MM.1S (cell line): ENCODE measurements at regions not wholly inside any gene's neighbourhood (a gene's known extent, or its start where the extent isn't known, plus 50 kb on each side); places are given as distances from the start of the nearest gene placed in this dataset.

ENCODE experiments used
- DNase-seq: peaks from one replicate; pipeline ENCODE4 v3.0.0-alpha.2; 2015
- H2AFZ ChIP-seq: fragments of 300-600 bp; sonication (generic); 2 replicates; pipeline ENCODE4 v1.6.0; 2016; ENCODE audit warnings: antibody characterized with exemption, low read length
- H3F3A ChIP-seq: fragments of 300-600 bp; sonication (generic); 2 replicates; pipeline ENCODE4 v1.6.1; 2016; ENCODE audit warnings: mild to moderate bottlenecking, antibody characterized with exemption, low read length, moderate library complexity, mixed read lengths; ENCODE audit not compliant: insufficient read depth
- H3K27ac ChIP-seq: fragments of 300-600 bp; sonication (generic); 2 replicates; pipeline ENCODE4 v1.5.1; 2016; ENCODE audit warnings: mild to moderate bottlenecking, low read length
- H3K27me3 ChIP-seq: fragments of 300-600 bp; sonication (generic); replicated peaks from 2 replicates; pipeline ENCODE4 v1.6.0; 2016; ENCODE audit warnings: low read length; ENCODE audit not compliant: insufficient read depth
- H3K36me3 ChIP-seq: fragments of 300-600 bp; sonication (generic); replicated peaks from 2 replicates; pipeline ENCODE4 v1.6.1; 2016; ENCODE audit warnings: mild to moderate bottlenecking, low read length, mixed read lengths; ENCODE audit not compliant: insufficient read depth
- H3K4me1 ChIP-seq: fragments of 300-600 bp; sonication (generic); 2 replicates; pipeline ENCODE4 v1.6.1; 2016; ENCODE audit warnings: low read length, mixed read lengths
- H3K4me2 ChIP-seq: fragments of 300-600 bp; sonication (generic); 2 replicates; pipeline ENCODE4 v1.6.0; 2016; ENCODE audit warnings: low read depth, low read length
- H3K4me3 ChIP-seq: fragments of 300-600 bp; sonication (generic); 2 replicates; pipeline ENCODE4 v1.5.1; 2016; ENCODE audit warnings: low read length, mixed read lengths
- H3K79me2 ChIP-seq: fragments of 300-600 bp; sonication (generic); 2 replicates; pipeline ENCODE4 v1.6.1; 2016; ENCODE audit warnings: mixed run types, low read length, mixed read lengths
- H3K9ac ChIP-seq: fragments of 300-600 bp; sonication (generic); 2 replicates; pipeline ENCODE4 v1.6.1; 2016; ENCODE audit warnings: low read length, mixed read lengths
- H3K9me2 ChIP-seq: fragments of 300-600 bp; sonication (generic); replicated peaks from 2 replicates; pipeline ENCODE4 v1.6.1; 2016; ENCODE audit warnings: mild to moderate bottlenecking, low read length, mixed read lengths; ENCODE audit not compliant: insufficient read depth
- H3K9me3 ChIP-seq: fragments of 300-600 bp; sonication (generic); replicated peaks from 2 replicates; pipeline ENCODE4 v1.6.1; 2016; ENCODE audit warnings: mild to moderate bottlenecking, low read length, mixed read lengths; ENCODE audit not compliant: insufficient read depth
- H4K20me1 ChIP-seq: fragments of 300-600 bp; sonication (generic); 2 replicates; pipeline ENCODE4 v1.6.1; 2016; ENCODE audit warnings: mild to moderate bottlenecking, low read length, moderate library complexity, mixed read lengths; ENCODE audit not compliant: insufficient read depth
- EZH2 ChIP-seq: fragments of 300-600 bp; sonication (generic); optimal IDR thresholded peaks from 2 replicates; pipeline ENCODE3; 2017; ENCODE audit warnings: low read depth, mild to moderate bottlenecking, antibody characterized with exemption, low read length, mixed read lengths
- EZH2phosphoT487 ChIP-seq: fragments of 300-600 bp; sonication (generic); IDR thresholded peaks from 2 replicates; pipeline ENCODE4 v1.6.1; 2018; ENCODE audit warnings: antibody characterized with exemption, low read length
- TF ChIP-seq, protein P1 (sequence below): fragments of 300-600 bp; sonication (generic); IDR thresholded peaks from 2 replicates; pipeline ENCODE4 v1.5.1; 2016; ENCODE audit warnings: antibody characterized with exemption, low read length, mixed read lengths

GRCh38 chr1:227427411-227427810 lies 109.1 kb upstream of the CDC42BPA start:
- H3K27ac ChIP-seq: no peak overlapping the region
- no peaks in the 10 kb centered on the region for H3K9me2 ChIP-seq
- H3K9ac ChIP-seq: no peak overlapping the region
- H3K4me2 ChIP-seq: no peak overlapping the region
- no peak for DNase-seq
- H2AFZ ChIP-seq: no peak overlapping the region
- TF ChIP-seq EZH2 (no peak), EZH2phosphoT487 (no peak)
- TF ChIP-seq, protein P1, sequence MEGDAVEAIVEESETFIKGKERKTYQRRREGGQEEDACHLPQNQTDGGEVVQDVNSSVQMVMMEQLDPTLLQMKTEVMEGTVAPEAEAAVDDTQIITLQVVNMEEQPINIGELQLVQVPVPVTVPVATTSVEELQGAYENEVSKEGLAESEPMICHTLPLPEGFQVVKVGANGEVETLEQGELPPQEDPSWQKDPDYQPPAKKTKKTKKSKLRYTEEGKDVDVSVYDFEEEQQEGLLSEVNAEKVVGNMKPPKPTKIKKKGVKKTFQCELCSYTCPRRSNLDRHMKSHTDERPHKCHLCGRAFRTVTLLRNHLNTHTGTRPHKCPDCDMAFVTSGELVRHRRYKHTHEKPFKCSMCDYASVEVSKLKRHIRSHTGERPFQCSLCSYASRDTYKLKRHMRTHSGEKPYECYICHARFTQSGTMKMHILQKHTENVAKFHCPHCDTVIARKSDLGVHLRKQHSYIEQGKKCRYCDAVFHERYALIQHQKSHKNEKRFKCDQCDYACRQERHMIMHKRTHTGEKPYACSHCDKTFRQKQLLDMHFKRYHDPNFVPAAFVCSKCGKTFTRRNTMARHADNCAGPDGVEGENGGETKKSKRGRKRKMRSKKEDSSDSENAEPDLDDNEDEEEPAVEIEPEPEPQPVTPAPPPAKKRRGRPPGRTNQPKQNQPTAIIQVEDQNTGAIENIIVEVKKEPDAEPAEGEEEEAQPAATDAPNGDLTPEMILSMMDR: no peak
- no peaks in the 10 kb centered on the region for H3K9me3 ChIP-seq
- no peaks in the 10 kb centered on the region for H3K27me3 ChIP-seq
- H3K36me3 ChIP-seq: no peaks in the 10 kb centered on the region
- no peak overlapping the region for H3K4me3 ChIP-seq
- H3K4me1 ChIP-seq: no peaks in the 10 kb centered on the region
- H3F3A ChIP-seq: no peaks in the 10 kb centered on the region
- H4K20me1 ChIP-seq: no peaks in the 10 kb centered on the region
- no peaks in the 10 kb centered on the region for H3K79me2 ChIP-seq

DNA sequence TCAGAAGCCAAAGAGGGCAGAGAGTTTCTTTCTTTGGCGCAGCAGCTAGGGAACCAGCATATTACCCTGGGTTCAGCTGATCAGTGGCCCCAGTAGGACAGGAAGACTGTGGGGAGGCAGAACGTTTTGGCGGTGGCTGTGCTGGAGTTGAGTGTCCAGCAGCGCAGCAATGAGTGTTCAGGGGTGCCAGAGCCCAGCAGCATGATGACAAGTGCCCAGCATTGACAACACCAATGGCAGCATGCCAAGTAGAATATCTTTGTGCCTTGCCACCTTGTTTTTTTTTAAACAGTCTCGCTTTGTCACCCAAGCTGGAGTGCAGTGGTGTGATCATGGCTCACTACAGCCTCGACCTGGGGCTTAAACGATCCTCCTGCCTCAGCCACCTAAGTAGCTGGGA lies 106.7 kb upstream of the CDC42BPA start:
- no peak for DNase-seq
- TF ChIP-seq, protein P1: no peak
- TF ChIP-seq EZH2 (no peak), EZH2phosphoT487 (no peak)
- Histone ChIP-seq H3K4me2 (no peak overlapping the region), H3F3A (no peaks in the 10 kb centered on the region), H3K27me3 (no peaks in the 10 kb centered on the region), H4K20me1 (no peaks in the 10 kb centered on the region), H3K9ac (no peak overlapping the region), H3K9me2 (no peaks in the 10 kb centered on the region), H3K27ac (no peak overlapping the region), H3K36me3 (no peaks in the 10 kb centered on the region), H3K4me1 (no peaks in the 10 kb centered on the region), H3K9me3 (no peaks in the 10 kb centered on the region), H3K4me3 (no peak overlapping the region), H3K79me2 (no peaks in the 10 kb centered on the region), H2AFZ (no peak overlapping the region)

DNA sequence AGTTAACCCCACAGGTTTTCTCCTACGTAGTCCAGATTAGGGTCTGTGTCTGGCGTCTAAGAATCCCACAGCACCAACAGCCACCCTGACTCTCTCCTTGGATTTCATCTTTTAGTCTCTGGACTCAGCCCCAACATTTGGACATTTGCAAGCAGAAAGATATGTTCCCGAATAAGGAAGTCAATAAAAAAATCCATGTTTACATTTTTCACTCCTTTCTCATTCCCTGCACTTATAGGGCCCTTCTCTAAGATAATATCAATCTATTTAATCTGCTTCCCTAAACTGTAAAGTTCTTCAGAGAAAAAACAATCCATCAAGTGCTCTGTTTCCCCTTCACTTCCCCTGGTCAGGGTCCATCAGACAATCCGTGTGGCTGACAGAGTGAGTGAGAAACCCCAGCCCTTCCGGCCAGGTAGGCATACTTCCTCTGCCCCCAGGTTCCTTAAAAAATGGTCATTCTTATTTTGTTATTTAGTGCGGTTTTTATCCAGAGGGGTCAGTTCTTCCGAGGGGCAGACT lies 105.9 kb upstream of the CDC42BPA start:
- TF ChIP-seq EZH2phosphoT487 (no peak), EZH2 (no peak)
- TF ChIP-seq, protein P1: no peak
- Histone ChIP-seq H2AFZ (no peak overlapping the region), H3K9me3 (no peaks in the 10 kb centered on the region), H3K4me2 (no peak overlapping the region), H4K20me1 (no peaks in the 10 kb centered on the region), H3K27ac (no peak overlapping the region), H3K4me1 (no peaks in the 10 kb centered on the region), H3K36me3 (no peaks in the 10 kb centered on the region), H3K27me3 (no peaks in the 10 kb centered on the region), H3K9ac (no peak overlapping the region), H3F3A (no peaks in the 10 kb centered on the region), H3K9me2 (no peaks in the 10 kb centered on the region), H3K79me2 (no peaks in the 10 kb centered on the region), H3K4me3 (no peak overlapping the region)
- DNase-seq: no peak
